HEK293 (cell line): ENCODE measurements at regions not wholly inside any gene's neighbourhood (a gene's known extent, or its start where the extent isn't known, plus 50 kb on each side); places are given as distances from the start of the nearest gene placed in this dataset.

Experiments used
- SALL2 ChIP-seq: fragments of 450-650 bp; formaldehyde crosslinking; IDR thresholded peaks from 2 replicates; pipeline ENCODE4 v1.5.0; 2017; ENCODE audit warnings: missing biosample characterization, mild to moderate bottlenecking, missing genetic modification characterization, borderline replicate concordance
- ZNF146 ChIP-seq: fragments of 450-650 bp; formaldehyde crosslinking; IDR thresholded peaks from 2 replicates; pipeline ENCODE4 v1.5.1; 2016; ENCODE audit warnings: missing biosample characterization, missing genetic modification characterization
- ZNF239 ChIP-seq: fragments of 450-650 bp; formaldehyde crosslinking; IDR thresholded peaks from 2 replicates; pipeline ENCODE4 v1.5.1; 2016; ENCODE audit warnings: missing biosample characterization, missing genetic modification characterization
- TF ChIP-seq, protein P1 (sequence below): fragments of 450-650 bp; IDR thresholded peaks from 2 replicates; pipeline ENCODE4 v1.5.1; 2018; ENCODE audit warnings: missing biosample characterization, mild to moderate bottlenecking, missing genetic modification characterization

DNA sequence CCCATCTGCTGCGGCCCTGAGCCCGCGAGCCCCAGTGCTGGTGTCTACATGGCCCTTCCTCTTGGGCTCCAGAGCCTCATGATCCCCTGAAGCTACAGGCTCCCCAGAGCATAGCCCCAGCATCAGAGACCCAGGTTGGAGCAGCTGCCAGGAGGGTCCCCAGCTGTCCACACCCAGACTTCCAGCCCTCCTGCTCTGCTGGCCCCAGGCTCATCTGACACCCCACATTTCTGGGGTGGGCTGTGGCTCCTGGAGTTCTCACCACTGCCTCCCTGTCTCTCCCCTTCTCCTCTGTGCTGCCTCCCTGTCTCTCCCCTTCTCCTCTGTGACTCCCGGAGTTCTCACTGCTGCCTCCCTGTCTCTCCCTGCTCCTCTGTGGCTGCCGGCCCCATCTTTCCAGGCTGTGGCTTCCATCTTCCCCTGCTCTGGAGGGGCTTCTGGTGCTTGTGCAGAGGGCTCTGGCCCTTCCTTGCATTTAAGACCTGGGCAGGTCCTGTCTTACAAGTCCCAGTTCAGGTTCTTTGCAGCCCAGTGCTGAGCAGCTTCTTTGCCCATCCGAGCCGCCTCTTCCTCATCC, 108.1 kb downstream of the ERMARD start:
- TF ChIP-seq ZNF146 (no peak), SALL2 (tag by site-specific recombination) (no peak), ZNF239 (tag by site-specific recombination) (no peak)
- TF ChIP-seq, protein P1, sequence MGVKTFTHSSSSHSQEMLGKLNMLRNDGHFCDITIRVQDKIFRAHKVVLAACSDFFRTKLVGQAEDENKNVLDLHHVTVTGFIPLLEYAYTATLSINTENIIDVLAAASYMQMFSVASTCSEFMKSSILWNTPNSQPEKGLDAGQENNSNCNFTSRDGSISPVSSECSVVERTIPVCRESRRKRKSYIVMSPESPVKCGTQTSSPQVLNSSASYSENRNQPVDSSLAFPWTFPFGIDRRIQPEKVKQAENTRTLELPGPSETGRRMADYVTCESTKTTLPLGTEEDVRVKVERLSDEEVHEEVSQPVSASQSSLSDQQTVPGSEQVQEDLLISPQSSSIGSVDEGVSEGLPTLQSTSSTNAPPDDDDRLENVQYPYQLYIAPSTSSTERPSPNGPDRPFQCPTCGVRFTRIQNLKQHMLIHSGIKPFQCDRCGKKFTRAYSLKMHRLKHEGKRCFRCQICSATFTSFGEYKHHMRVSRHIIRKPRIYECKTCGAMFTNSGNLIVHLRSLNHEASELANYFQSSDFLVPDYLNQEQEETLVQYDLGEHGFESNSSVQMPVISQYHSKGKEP: no peak
